ENCODE measurements at regions not wholly inside any gene's neighbourhood (a gene's known extent, or its start where the extent isn't known, plus 50 kb on each side); places are given as distances from the start of the nearest gene placed in this dataset.

GRCh38 chr20:6697228-6697972, 70.1 kb upstream of the BMP2 start (continued):
- TF ChIP-seq CREBL2 (CRISPR knock-in tag; IDR thresholded peaks at IDR 0.05; ENCODE audit: borderline replicate concordance) (0 out of 2 replicates have a peak, but pooled peaks have one; percentile 57), NCOA5 (CRISPR knock-in tag; IDR thresholded peaks at IDR 0.05) (no peak), ZNF234 (CRISPR knock-in tag; conservative IDR thresholded peaks at IDR 0.05) (no peak), DMAP1 (CRISPR knock-in tag; IDR thresholded peaks at IDR 0.05) (no peak), JARID2 (CRISPR knock-in tag; IDR thresholded peaks at IDR 0.05; ENCODE audit: insufficient replicate concordance) (no peak), ZNF660 (CRISPR knock-in tag; IDR thresholded peaks at IDR 0.05; ENCODE audit: borderline replicate concordance, low read depth) (no peak), ZNF792 (CRISPR knock-in tag; IDR thresholded peaks at IDR 0.05) (no peak), CAMTA2 (CRISPR knock-in tag; IDR thresholded peaks at IDR 0.05; ENCODE audit: borderline replicate concordance) (0 out of 2 replicates have a peak, but pooled peaks have one; percentile 50), SMAD1 (CRISPR knock-in tag; IDR thresholded peaks at IDR 0.05; ENCODE audit: borderline replicate concordance, low read depth) (no peak), RFXANK (CRISPR knock-in tag; IDR thresholded peaks at IDR 0.05) (no peak), FOXM1 (CRISPR knock-in tag; IDR thresholded peaks at IDR 0.05) (no peak), TRAFD1 (CRISPR knock-in tag; IDR thresholded peaks at IDR 0.05; ENCODE audit: borderline replicate concordance) (no peak), SMAD3 (CRISPR knock-in tag; IDR thresholded peaks at IDR 0.05) (no peak), PITX1 (CRISPR knock-in tag; IDR thresholded peaks at IDR 0.05) (peak; percentile 33; the same call in 1 of the 2 replicates), PHF20 (CRISPR knock-in tag; IDR thresholded peaks at IDR 0.05) (no peak), ZNF225 (CRISPR knock-in tag; IDR thresholded peaks at IDR 0.05) (peak; percentile 67), ERF (CRISPR knock-in tag; IDR thresholded peaks at IDR 0.05) (no peak), ZNF777 (CRISPR knock-in tag; IDR thresholded peaks at IDR 0.05) (no peak), ZNF616 (CRISPR knock-in tag; IDR thresholded peaks at IDR 0.05; ENCODE audit: low read depth) (no peak), SAP130 (CRISPR knock-in tag; IDR thresholded peaks at IDR 0.05; ENCODE audit: low read depth) (no peak), SOX6 (IDR thresholded peaks at IDR 0.05) (no peak), SOX6 (CRISPR knock-in tag; IDR thresholded peaks at IDR 0.05) (peak; percentile 54)
- TF ChIP-seq, protein P1, sequence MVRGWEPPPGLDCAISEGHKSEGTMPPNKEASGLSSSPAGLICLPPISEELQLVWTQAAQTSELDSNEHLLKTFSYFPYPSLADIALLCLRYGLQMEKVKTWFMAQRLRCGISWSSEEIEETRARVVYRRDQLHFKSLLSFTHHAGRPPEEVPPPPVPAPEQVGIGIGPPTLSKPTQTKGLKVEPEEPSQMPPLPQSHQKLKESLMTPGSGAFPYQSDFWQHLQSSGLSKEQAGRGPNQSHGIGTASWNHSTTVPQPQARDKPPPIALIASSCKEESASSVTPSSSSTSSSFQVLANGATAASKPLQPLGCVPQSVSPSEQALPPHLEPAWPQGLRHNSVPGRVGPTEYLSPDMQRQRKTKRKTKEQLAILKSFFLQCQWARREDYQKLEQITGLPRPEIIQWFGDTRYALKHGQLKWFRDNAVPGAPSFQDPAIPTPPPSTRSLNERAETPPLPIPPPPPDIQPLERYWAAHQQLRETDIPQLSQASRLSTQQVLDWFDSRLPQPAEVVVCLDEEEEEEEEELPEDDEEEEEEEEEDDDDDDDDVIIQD (CRISPR knock-in tag; IDR thresholded peaks at IDR 0.05; ENCODE audit: low read depth): no peak
- TF ChIP-seq, protein P2, sequence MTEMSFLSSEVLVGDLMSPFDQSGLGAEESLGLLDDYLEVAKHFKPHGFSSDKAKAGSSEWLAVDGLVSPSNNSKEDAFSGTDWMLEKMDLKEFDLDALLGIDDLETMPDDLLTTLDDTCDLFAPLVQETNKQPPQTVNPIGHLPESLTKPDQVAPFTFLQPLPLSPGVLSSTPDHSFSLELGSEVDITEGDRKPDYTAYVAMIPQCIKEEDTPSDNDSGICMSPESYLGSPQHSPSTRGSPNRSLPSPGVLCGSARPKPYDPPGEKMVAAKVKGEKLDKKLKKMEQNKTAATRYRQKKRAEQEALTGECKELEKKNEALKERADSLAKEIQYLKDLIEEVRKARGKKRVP (CRISPR knock-in tag; IDR thresholded peaks at IDR 0.05): no peak
- TF ChIP-seq, protein P3, sequence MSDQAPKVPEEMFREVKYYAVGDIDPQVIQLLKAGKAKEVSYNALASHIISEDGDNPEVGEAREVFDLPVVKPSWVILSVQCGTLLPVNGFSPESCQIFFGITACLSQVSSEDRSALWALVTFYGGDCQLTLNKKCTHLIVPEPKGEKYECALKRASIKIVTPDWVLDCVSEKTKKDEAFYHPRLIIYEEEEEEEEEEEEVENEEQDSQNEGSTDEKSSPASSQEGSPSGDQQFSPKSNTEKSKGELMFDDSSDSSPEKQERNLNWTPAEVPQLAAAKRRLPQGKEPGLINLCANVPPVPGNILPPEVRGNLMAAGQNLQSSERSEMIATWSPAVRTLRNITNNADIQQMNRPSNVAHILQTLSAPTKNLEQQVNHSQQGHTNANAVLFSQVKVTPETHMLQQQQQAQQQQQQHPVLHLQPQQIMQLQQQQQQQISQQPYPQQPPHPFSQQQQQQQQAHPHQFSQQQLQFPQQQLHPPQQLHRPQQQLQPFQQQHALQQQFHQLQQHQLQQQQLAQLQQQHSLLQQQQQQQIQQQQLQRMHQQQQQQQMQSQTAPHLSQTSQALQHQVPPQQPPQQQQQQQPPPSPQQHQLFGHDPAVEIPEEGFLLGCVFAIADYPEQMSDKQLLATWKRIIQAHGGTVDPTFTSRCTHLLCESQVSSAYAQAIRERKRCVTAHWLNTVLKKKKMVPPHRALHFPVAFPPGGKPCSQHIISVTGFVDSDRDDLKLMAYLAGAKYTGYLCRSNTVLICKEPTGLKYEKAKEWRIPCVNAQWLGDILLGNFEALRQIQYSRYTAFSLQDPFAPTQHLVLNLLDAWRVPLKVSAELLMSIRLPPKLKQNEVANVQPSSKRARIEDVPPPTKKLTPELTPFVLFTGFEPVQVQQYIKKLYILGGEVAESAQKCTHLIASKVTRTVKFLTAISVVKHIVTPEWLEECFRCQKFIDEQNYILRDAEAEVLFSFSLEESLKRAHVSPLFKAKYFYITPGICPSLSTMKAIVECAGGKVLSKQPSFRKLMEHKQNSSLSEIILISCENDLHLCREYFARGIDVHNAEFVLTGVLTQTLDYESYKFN (CRISPR knock-in tag; conservative IDR thresholded peaks at IDR 0.05): peak; percentile 43; the same call in 1 of the 2 replicates
